ENCODE measurements at regions not wholly inside any gene's neighbourhood (a gene's known extent, or its start where the extent isn't known, plus 50 kb on each side); places are given as distances from the start of the nearest gene placed in this dataset.

GRCh38 chr10:25094590-25094989, 78.2 kb downstream of the THNSL1 start:
- ChIA-PET POLR2A (no interaction called here), CTCF (interaction anchor here (4.3 kb wide), 1 partner anchor 13 kb away, joined by 34 read pairs; no protein-coding TSS in a partner anchor)
- TF ChIP-seq MAZ (IDR thresholded peaks at IDR 0.05; ENCODE audit: borderline replicate concordance, low read depth, low read length) = no peak
- TF ChIP-seq CHD2 (IDR thresholded peaks at IDR 0.05; ENCODE audit: low read length, partially characterized antibody) = no peak
- TF ChIP-seq PBX3 (IDR thresholded peaks at IDR 0.05) = no peak
- no peak for TF ChIP-seq MAX (IDR thresholded peaks at IDR 0.05)
- TF ChIP-seq REST (IDR thresholded peaks at IDR 0.05) = no peak
- no peak for TF ChIP-seq CEBPB (IDR thresholded peaks at IDR 0.05)
- TF ChIP-seq RFX5 (IDR thresholded peaks at IDR 0.05) = no peak
- TF ChIP-seq FOXS1 (CRISPR knock-in tag; IDR thresholded peaks at IDR 0.05) = no peak
- no peak for TF ChIP-seq BHLHE40 (IDR thresholded peaks at IDR 0.05; ENCODE audit: low read depth, low read length)
- no peak for TF ChIP-seq EHF (CRISPR knock-in tag; IDR thresholded peaks at IDR 0.05)
- TF ChIP-seq FOSL2 (IDR thresholded peaks at IDR 0.05) = no peak
- no peak for TF ChIP-seq FOSL2 (CRISPR knock-in tag; IDR thresholded peaks at IDR 0.05)
- no peak for TF ChIP-seq PHF8 (IDR thresholded peaks at IDR 0.05; ENCODE audit: borderline replicate concordance, low read depth)
- TF ChIP-seq JUNB (IDR thresholded peaks at IDR 0.05) = no peak
- no peak for TF ChIP-seq BCL3 (IDR thresholded peaks at IDR 0.05)
- TF ChIP-seq ESRRA (IDR thresholded peaks at IDR 0.05; ENCODE audit: borderline replicate concordance, low read length) = no peak
- no peak for TF ChIP-seq POLR2A (IDR thresholded peaks at IDR 0.05; ENCODE audit: low read length)
- no peak for TF ChIP-seq KDM1A (IDR thresholded peaks at IDR 0.05; ENCODE audit: low read depth)
- no peak for TF ChIP-seq USF2 (IDR thresholded peaks at IDR 0.05)
- TF ChIP-seq RAD21 (conservative IDR thresholded peaks at IDR 0.05 in 1 of 2, IDR thresholded peaks at IDR 0.05 in 1 of 2) = no peak
- H3K4me1 ChIP-seq = no peaks in the 10 kb centered on the region
- ATAC-seq (no peak), DNase-seq (ENCODE audit: low read depth in 1 of 2, low spot score in 1 of 2) (no peak), FAIRE-seq (no peak)
- H3K9me3 ChIP-seq = peaks cover 27% of the 10 kb centered on the region
- H3K4me2 ChIP-seq = no peak overlapping the region
- H3K4me3 ChIP-seq = no peak overlapping the region
- no peak overlapping the region for H3K27ac ChIP-seq

- Histone ChIP-seq H3K9me3 (peaks cover 17% of the 10 kb centered on the region), H3K27ac (no peak overlapping the region), H3K4me3 (no peak overlapping the region), H3K4me2 (no peak overlapping the region), H3K4me1 (no peaks in the 10 kb centered on the region)
- POLR2A ChIA-PET = no interaction called here
- CTCF ChIA-PET = interaction anchor here (1.5 to 2.9 kb wide), 2 partner anchors 17 to 22 kb away, joined by 3 to 14 read pairs; no protein-coding TSS in a partner anchor
- DNase-seq (ENCODE audit: low read depth in 1 of 2, low spot score in 1 of 2) (no peak), FAIRE-seq (no peak), ATAC-seq (no peak)
- WGBS (ENCODE audit: missing lambda C conversion rate) = 79% methylated on average over 7 of the region's 7 CpGs
- TF ChIP-seq RNF2 (IDR thresholded peaks at IDR 0.05; ENCODE audit: borderline replicate concordance, low read depth) (no peak), ZFP36 (IDR thresholded peaks at IDR 0.05; ENCODE audit: borderline replicate concordance, partially characterized antibody) (no peak), JUN (IDR thresholded peaks at IDR 0.05) (no peak)
Observed at GRCh38 chr10:25097669-25098411, 77.0 kb upstream of the GPR158 start.

Data from A549 (cell line).